ENCODE measurements at regions not wholly inside any gene's neighbourhood (a gene's known extent, or its start where the extent isn't known, plus 50 kb on each side); places are given as distances from the start of the nearest gene placed in this dataset.
"Not testable (repeated sequence)": the region's sequence is repeated elsewhere in the genome, so short reads cannot be mapped to it uniquely, and the experiment has no call there.

DNA sequence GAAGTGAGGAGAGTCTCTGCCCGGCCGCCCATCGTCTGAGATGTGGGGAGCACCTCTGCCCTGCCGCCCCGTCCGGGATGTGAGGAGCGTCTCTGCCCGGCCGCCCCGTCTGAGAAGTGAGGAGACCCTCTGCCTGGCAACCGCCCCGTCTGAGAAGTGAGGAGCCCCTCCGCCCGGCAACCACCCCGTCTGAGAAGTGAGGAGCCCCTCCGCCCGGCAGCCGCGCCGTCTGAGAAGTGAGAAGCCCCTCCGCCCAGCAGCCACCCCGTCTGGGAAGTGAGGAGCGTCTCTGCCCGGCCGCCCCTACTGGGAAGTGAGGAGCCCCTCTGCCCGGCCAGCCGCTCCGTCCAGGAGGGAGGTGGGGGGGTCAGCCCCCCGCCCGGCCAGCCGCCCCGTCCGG, 55.2 kb upstream of the CFAP126 start:
- H3K4me3 ChIP-seq (ENCODE audit: low read length); H3K9me3 ChIP-seq (ENCODE audit: low read depth, low read length): not testable (repeated sequence)
- peaks cover 23% of the 10 kb centered on the region for H3K27me3 ChIP-seq (ENCODE audit: insufficient read depth, low read length)
- peaks cover 15% of the 10 kb centered on the region for H3K4me1 ChIP-seq (ENCODE audit: insufficient read depth, low read length)

DNA sequence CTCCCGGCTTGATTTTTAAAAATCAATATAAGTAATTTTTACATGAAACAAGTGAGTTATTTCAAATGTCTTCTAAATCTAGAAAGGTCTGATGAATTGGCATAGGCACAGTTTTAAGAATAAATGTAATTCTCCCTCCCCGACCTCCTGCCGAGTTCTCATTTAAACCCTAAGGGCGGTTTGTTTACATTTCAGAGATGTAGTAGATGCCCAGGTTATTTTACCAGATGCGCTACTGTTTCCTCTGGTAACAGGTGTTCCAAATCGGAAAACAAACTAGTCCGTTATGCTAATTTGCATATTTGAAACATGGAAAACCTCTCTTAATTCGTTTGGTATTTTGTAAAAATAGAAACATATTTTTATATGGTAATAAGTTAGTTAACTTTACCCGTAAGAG, 53.8 kb upstream of the CFAP126 start:
- Histone ChIP-seq H3K4me1 (ENCODE audit: insufficient read depth, low read length) (peaks cover 11% of the 10 kb centered on the region), H3K9me3 (ENCODE audit: low read depth, low read length) (no peaks in the 10 kb centered on the region), H3K27me3 (ENCODE audit: insufficient read depth, low read length) (peaks cover 11% of the 10 kb centered on the region), H3K4me3 (ENCODE audit: low read length) (no peak overlapping the region)

DNA sequence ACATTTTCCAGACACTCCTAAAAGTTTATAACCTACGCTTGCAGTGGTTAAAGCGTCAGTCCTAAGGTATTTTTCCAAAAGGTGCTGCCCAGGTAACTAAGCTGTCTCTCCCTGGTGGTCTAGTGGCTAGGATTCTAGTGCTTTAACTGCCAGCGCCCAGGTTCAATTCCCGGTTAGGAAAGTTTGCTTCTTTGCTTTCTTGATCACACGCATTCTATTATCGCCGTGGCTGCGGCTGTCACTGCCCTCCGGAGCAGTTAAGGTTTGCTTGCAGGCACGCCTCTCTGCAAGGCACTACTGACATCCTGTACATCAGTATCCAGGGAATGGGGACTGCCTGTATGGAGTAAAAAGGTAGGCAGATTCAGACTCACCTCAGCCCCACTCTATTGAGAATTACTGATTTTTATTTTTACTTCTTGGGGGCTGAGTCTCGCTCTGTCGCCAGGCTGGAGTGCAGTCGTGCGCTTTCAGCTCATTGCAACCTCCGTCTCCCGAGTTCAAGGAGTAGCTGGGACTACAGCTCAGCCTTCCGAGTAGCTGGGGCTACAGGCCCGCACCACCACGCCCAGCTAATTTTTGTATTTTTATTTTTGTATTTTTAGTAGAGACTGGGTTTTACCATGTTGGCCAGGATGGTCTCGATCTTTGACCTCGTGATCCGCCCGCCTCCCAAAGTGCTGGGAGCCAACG, 53.2 kb upstream of the CFAP126 start:
- peaks cover 11% of the 10 kb centered on the region for H3K4me1 ChIP-seq (ENCODE audit: insufficient read depth, low read length)
- H3K9me3 ChIP-seq (ENCODE audit: low read depth, low read length): no peaks in the 10 kb centered on the region
- no peak overlapping the region for H3K4me3 ChIP-seq (ENCODE audit: low read length)
- H3K27me3 ChIP-seq (ENCODE audit: insufficient read depth, low read length): peaks cover 9% of the 10 kb centered on the region

DNA sequence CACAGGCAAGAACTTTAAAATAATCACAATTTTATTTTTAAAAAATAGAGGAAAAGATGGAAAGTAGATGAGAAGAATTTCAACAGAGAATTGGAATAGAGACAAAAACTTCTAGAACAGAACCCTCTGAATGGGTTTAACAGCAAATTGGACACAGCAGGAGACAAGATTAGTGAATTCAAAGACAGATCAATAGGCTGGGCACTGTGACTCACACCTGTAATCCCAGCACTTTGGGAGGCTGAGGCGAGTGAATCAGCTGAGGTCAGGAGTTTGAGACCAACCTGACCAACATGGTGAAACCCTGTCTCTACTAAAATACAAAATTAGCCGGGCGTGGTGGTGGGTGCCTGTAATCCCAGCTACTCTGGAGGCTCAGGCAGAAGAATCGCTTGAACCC, 49.9 kb upstream of the CFAP126 start:
- not testable (repeated sequence) for H3K4me3 ChIP-seq (ENCODE audit: low read length); H3K27me3 ChIP-seq (ENCODE audit: insufficient read depth, low read length); H3K9me3 ChIP-seq (ENCODE audit: low read depth, low read length)
- H3K4me1 ChIP-seq (ENCODE audit: insufficient read depth, low read length): peaks cover 11% of the 10 kb centered on the region

Measured in mononuclear cell (primary cell).